GM23338 (cell line): ENCODE measurements at regions not wholly inside any gene's neighbourhood (a gene's known extent, or its start where the extent isn't known, plus 50 kb on each side); places are given as distances from the start of the nearest gene placed in this dataset.
A peak's percentile ranks its signal among the peaks of the same experiment; 100 is the strongest.

ENCODE experiments used
- ATAC-seq: fragments of 200-7000 bp; cut with Tn5 transposase; 3 replicates; pipeline ENCODE4 v1.9.1; 2020
- DNase-seq: peaks from one replicate; pipeline ENCODE4 v3.0.0-alpha.2; 2015; ENCODE audit warnings: low spot score
- H2AFZ ChIP-seq: fragments of 200-600 bp; sonication (generic); 2 replicates; pipeline ENCODE4 v1.8.0; 2016; ENCODE audit warnings: antibody characterized with exemption, mild to moderate bottlenecking, moderate library complexity
- H3F3A ChIP-seq: fragments of 200-600 bp; sonication (generic); replicated peaks from 2 replicates; pipeline ENCODE4 v1.8.0; 2017; ENCODE audit warnings: antibody characterized with exemption, mixed run types, low read depth
- H3K27ac ChIP-seq: fragments of 200-600 bp; sonication (generic); 2 replicates; pipeline ENCODE4 v1.6.1; 2016; ENCODE audit warnings: low read depth
- H3K27me3 ChIP-seq: fragments of 200-600 bp; sonication (generic); 2 replicates; pipeline ENCODE4 v1.8.0; 2016; ENCODE audit warnings: mild to moderate bottlenecking, mixed run types, moderate library complexity; ENCODE audit not compliant: insufficient read depth
- H3K36me3 ChIP-seq: fragments of 200-600 bp; sonication (generic); 2 replicates; pipeline ENCODE4 v1.8.0; 2016; ENCODE audit warnings: mild to moderate bottlenecking; ENCODE audit not compliant: insufficient read depth
- H3K4me1 ChIP-seq: fragments of 200-600 bp; sonication (generic); 2 replicates; pipeline ENCODE4 v1.8.0; 2016; ENCODE audit warnings: mild to moderate bottlenecking, moderate library complexity; ENCODE audit not compliant: insufficient read depth
- H3K4me2 ChIP-seq: fragments of 200-600 bp; sonication (generic); 2 replicates; pipeline ENCODE4 v1.7.1; 2017; ENCODE audit warnings: mixed run types
- H3K4me3 ChIP-seq: fragments of 200-600 bp; sonication (generic); 2 replicates; pipeline ENCODE4 v1.6.1; 2016; ENCODE audit warnings: mixed run types
- H3K79me2 ChIP-seq: fragments of 200-600 bp; sonication (generic); replicated peaks from 2 replicates; pipeline ENCODE4 v1.8.0; 2017; ENCODE audit warnings: mild to moderate bottlenecking; ENCODE audit not compliant: insufficient read depth
- H3K9me2 ChIP-seq: fragments of 200-600 bp; sonication (generic); 2 replicates; pipeline ENCODE4 v1.8.0; 2017; ENCODE audit not compliant: insufficient read depth
- H4K20me1 ChIP-seq: fragments of 200-600 bp; sonication (generic); replicated peaks from 2 replicates; pipeline ENCODE4 v1.8.0; 2017; ENCODE audit warnings: mild to moderate bottlenecking; ENCODE audit not compliant: insufficient read depth
- H3K27ac Mint-ChIP-seq: 2 replicates; pipeline ENCODE4 v1.8.0; 2020; ENCODE audit warnings: inconsistent platforms, mild to moderate bottlenecking, moderate library complexity, mixed read lengths
- H3K27me3 Mint-ChIP-seq: 3 replicates; pipeline ENCODE4 v1.8.0; 2022; ENCODE audit warnings: low read depth, mild to moderate bottlenecking, moderate library complexity, mixed read lengths, inconsistent platforms; ENCODE audit not compliant: insufficient read depth, poor library complexity
- H3K36me3 Mint-ChIP-seq: 3 replicates; pipeline ENCODE4 v1.8.0; 2021; ENCODE audit warnings: low read depth, mild to moderate bottlenecking, inconsistent platforms, moderate library complexity, mixed read lengths
- H3K4me1 Mint-ChIP-seq: 3 replicates; pipeline ENCODE4 v1.8.0; 2020; ENCODE audit warnings: mild to moderate bottlenecking, inconsistent platforms, mixed read lengths
- H3K4me3 Mint-ChIP-seq: 3 replicates; pipeline ENCODE4 v1.8.0; 2021; ENCODE audit warnings: moderate library complexity, mild to moderate bottlenecking, inconsistent platforms, mixed read lengths
- H3K9me3 Mint-ChIP-seq: 3 replicates; pipeline ENCODE4 v1.8.0; 2020; ENCODE audit warnings: moderate library complexity, mild to moderate bottlenecking, inconsistent platforms, mixed read lengths
- CREB1 ChIP-seq: fragments of 250-450 bp; sonication (Bioruptor Pico); IDR thresholded peaks from 2 replicates; pipeline ENCODE4 v1.5.0; 2020; ENCODE audit warnings: low read depth, mild to moderate bottlenecking, moderate library complexity
- CTCF ChIP-seq, 2 experiments: fragments of 200-600 bp in 1 of 2; sonication (generic) in 1 of 2; conservative IDR thresholded peaks; 2 replicates each; pipeline versions ENCODE4 v1.5.1 to v1.6.1; 2016 to 2017; ENCODE audit warnings: antibody characterized with exemption in 2 of 2, low read depth in 2 of 2, mild to moderate bottlenecking in 2 of 2, moderate library complexity in 1 of 2
- ETS1 ChIP-seq: IDR thresholded peaks from 2 replicates; pipeline ENCODE4 v1.6.1; 2016; ENCODE audit warnings: antibody characterized with exemption
- EZH2 ChIP-seq: fragments of 200-600 bp; sonication (generic); IDR thresholded peaks from one replicate; pipeline ENCODE4 v1.8.0; 2017; ENCODE audit warnings: antibody characterized with exemption, mild to moderate bottlenecking, low read depth; ENCODE audit not compliant: unreplicated experiment
- EZH2phosphoT487 ChIP-seq: fragments of 200-600 bp; sonication (generic); IDR thresholded peaks from one replicate; pipeline ENCODE4 v1.8.1; 2018; ENCODE audit warnings: antibody characterized with exemption; ENCODE audit not compliant: unreplicated experiment
- JUNB ChIP-seq: IDR thresholded peaks from one replicate; pipeline ENCODE4 v1.6.1; 2016; ENCODE audit warnings: antibody characterized with exemption; ENCODE audit not compliant: unreplicated experiment
- NANOG ChIP-seq: IDR thresholded peaks from 2 replicates; pipeline ENCODE4 v1.6.1; 2016; ENCODE audit warnings: antibody characterized with exemption, borderline replicate concordance
- POLR2AphosphoS5 ChIP-seq: IDR thresholded peaks from 2 replicates; pipeline ENCODE4 v1.6.1; 2016; ENCODE audit warnings: antibody characterized with exemption, low read depth
- REST ChIP-seq: IDR thresholded peaks from one replicate; pipeline ENCODE4 v1.6.1; 2018; ENCODE audit warnings: antibody characterized with exemption; ENCODE audit not compliant: unreplicated experiment
- STAT1 ChIP-seq: IDR thresholded peaks from one replicate; pipeline ENCODE4 v1.6.1; 2016; ENCODE audit warnings: antibody characterized with exemption; ENCODE audit not compliant: unreplicated experiment
- ZNF114 ChIP-seq: fragments of 250-450 bp; sonication (Bioruptor Pico); IDR thresholded peaks from 2 replicates; pipeline ENCODE4 v1.5.0; 2020; ENCODE audit warnings: mild to moderate bottlenecking, moderate library complexity

DNA sequence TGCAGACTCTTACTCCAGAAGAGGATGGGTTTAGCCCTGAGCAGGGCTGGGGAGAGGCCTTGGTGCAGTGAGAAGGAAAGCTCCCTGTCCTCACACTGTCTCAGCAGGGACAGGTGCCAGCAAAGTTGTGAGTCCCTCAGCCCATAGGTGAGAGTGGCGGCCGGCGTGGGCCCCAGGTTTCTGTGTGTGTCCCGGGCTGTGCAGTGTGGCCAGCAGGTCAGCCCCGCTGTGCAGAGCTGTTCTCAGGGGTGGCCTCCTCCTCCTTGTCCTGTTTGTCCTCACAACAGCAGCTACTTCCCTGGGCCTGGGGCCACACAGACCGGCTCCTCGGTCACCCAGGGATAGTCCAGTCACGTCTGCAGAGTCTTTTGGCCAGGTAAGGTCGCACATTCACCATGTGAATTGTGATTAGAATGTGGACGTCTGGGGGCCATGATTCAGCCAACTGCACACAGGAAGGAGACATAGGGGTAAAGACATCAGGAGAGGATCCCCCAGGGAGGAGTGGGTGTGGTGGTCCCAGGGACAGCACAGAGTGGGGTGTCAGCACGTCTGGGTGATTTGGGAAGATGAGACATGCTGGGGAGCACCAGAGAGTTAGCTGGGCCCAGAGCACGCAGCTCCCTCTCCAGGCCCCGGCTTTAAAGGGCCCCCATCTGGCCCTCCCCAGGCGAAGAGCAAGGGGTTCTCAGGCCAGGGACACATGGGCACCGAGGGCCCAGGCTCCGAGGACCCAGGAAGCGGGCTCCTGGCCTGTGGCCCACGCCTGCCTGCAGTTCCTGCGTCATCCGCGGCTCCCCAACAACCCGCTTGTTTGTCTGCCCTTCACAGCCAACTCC, 81.6 kb downstream of the MYEOV start:
- Mint-ChIP-seq H3K27me3 (peaks cover 5% of the 10 kb centered on the region), H3K9me3 (no peaks in the 10 kb centered on the region), H3K27ac (peak overlapping the region; percentile 64; the same call in 1 of the 2 replicates), H3K4me1 (no peaks in the 10 kb centered on the region), H3K4me3 (no peak overlapping the region), H3K36me3 (no peaks in the 10 kb centered on the region; the same call in 2 of the 3 replicates)
- no peak overlapping the region for H3K4me3 ChIP-seq
- DNase-seq (no peak), ATAC-seq (no peak)
- no peaks in the 10 kb centered on the region for H3F3A ChIP-seq
- no peaks in the 10 kb centered on the region for H3K36me3 ChIP-seq
- H3K27ac ChIP-seq: no peak overlapping the region
- H4K20me1 ChIP-seq: no peaks in the 10 kb centered on the region
- H3K4me1 ChIP-seq: no peaks in the 10 kb centered on the region
- no peaks in the 10 kb centered on the region for H3K27me3 ChIP-seq
- H3K79me2 ChIP-seq: no peaks in the 10 kb centered on the region
- H3K4me2 ChIP-seq: no peak overlapping the region
- TF ChIP-seq REST (no peak), STAT1 (no peak), CTCF (conservative IDR thresholded peaks at IDR 0.05; ENCODE audit: low read depth in 2 of 2) (no peak), JUNB (no peak), ZNF114 (CRISPR knock-in tag) (no peak), EZH2phosphoT487 (no peak), ETS1 (no peak), NANOG (no peak), CREB1 (CRISPR knock-in tag) (no peak), EZH2 (no peak), POLR2AphosphoS5 (no peak)
- no peaks in the 10 kb centered on the region for H3K9me2 ChIP-seq
- no peak overlapping the region for H2AFZ ChIP-seq
